Left lung (tissue), 4 donors: ENCODE measurements at regions not wholly inside any gene's neighbourhood (a gene's known extent, or its start where the extent isn't known, plus 50 kb on each side); places are given as distances from the start of the nearest gene placed in this dataset.
"Not testable (repeated sequence)": the region's sequence is repeated elsewhere in the genome, so short reads cannot be mapped to it uniquely, and the experiment has no call there.

Experiments
- ATAC-seq: fragments of 200-7000 bp; cut with Tn5 transposase; one replicate; pipeline ENCODE4 v1.9.1; 2020; ENCODE audit warnings: moderate library complexity
- DNase-seq, 4 donors: peaks; one replicate each; pipeline ENCODE4 v3.0.0-alpha.2; 2013 to 2020
- H3K27ac ChIP-seq, 2 donors: fragments of 200-600 bp; sonication (generic) in 1 of 2; one replicate each; pipeline versions ENCODE4 v1.5.0 to v1.8.0; 2020 to 2021
- H3K27me3 ChIP-seq, 2 donors: fragments of 200-600 bp; sonication (generic) in 1 of 2; one replicate each; pipeline versions ENCODE4 v1.5.0 to v1.8.0; 2020 to 2021
- H3K36me3 ChIP-seq, 2 donors: fragments of 200-600 bp; sonication (generic) in 1 of 2; one replicate each; pipeline versions ENCODE4 v1.5.0 to v1.8.0; 2020 to 2021
- H3K4me1 ChIP-seq, 2 donors: fragments of 200-600 bp; one replicate each; pipeline ENCODE4 v1.8.0; 2021
- H3K4me3 ChIP-seq, 2 donors: fragments of 200-600 bp; sonication (generic) in 1 of 2; one replicate each; pipeline versions ENCODE4 v1.5.0 to v1.8.0; 2020 to 2021; ENCODE audit warnings: mild to moderate bottlenecking in 1 of 2
- H3K9me3 ChIP-seq, 2 donors: fragments of 200-600 bp; sonication (generic) in 1 of 2; one replicate each; pipeline versions ENCODE4 v1.5.0 to v1.8.0; 2020 to 2021
- CTCF ChIP-seq, 2 donors: fragments of 200-600 bp; sonication (generic) in 1 of 2; IDR thresholded peaks; one replicate each; pipeline versions ENCODE4 v1.5.0 to v1.8.0; 2021; ENCODE audit warnings: antibody characterized with exemption in 2 of 2
- intact Hi-C, 2 donors: fragments of 100-400 bp; cut with DNase I; formaldehyde crosslinking; loops; one replicate each; pipeline versions ENCODE4 v1.11.2 to v1.14.2; 2022
- donor health status: DM: no; HTN: yes; CAD: no.
- donor health status: DM: no; HTN: no; CAD: no.

- no peak overlapping the region for H3K4me3 ChIP-seq
- no peak for TF ChIP-seq CTCF (IDR thresholded peaks at IDR 0.05)
- H3K27ac ChIP-seq, result no peak overlapping the region
- DNase-seq (no peak), ATAC-seq (no peak)
- intact Hi-C loops, result no loop called here
- no peaks in the 10 kb centered on the region for H3K36me3 ChIP-seq
- H3K9me3 ChIP-seq, result no peaks in the 10 kb centered on the region
- H3K27me3 ChIP-seq, result no peaks in the 10 kb centered on the region
- no peaks in the 10 kb centered on the region for H3K4me1 ChIP-seq
Measured at GRCh38 chr2:65980531-65980930, 454.4 kb upstream of the MEIS1 start.

- no peak for ATAC-seq
- DNase-seq, result no peak
- intact Hi-C loops, result no loop called here
Measured at GRCh38 chr2:65979446-65979845, 455.5 kb upstream of the MEIS1 start.

DNA sequence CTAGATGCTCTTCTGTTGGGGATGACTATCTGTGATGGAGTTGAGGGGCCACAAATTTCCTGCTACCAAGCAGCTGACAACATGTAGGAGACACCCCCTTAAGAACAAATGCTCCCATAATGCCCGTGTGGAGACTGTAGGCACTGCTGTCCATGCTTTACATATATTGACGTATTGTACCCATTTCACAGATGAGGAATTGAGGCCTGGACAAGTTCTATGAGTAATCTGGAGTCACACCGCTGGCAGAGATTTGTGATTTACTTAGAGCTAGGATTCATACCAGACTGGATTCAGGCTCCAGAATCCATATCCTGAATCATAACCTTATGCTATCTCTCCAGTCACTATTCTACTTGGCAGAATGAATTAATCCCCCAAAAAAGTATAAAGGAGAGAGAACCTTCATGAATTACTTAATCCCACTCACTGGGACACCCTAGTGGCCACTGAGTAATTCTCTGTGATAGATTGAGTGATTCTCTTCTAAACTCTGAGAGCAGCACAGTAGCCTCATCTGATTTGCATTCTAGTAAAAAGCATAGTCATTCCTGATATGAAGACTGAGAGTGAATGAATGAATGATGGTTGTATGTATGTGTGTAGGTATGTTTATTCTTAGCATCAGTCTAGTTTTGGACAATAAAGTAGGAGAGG is 460.7 kb upstream of the MEIS1 start:
- DNase-seq (no peak), ATAC-seq (no peak)
- intact Hi-C loops, result no loop called here
- no peaks in the 10 kb centered on the region for H3K36me3 ChIP-seq
- no peaks in the 10 kb centered on the region for H3K27me3 ChIP-seq
- H3K4me3 ChIP-seq, result no peak overlapping the region
- no peaks in the 10 kb centered on the region for H3K4me1 ChIP-seq
- H3K9me3 ChIP-seq, result no peaks in the 10 kb centered on the region
- no peak overlapping the region for H3K27ac ChIP-seq
- TF ChIP-seq CTCF (IDR thresholded peaks at IDR 0.05), result no peak

More at GRCh38 chr2:65979446-65979845, 455.5 kb upstream of the MEIS1 start:
- Histone ChIP-seq H3K4me1 (no peaks in the 10 kb centered on the region), H3K36me3 (no peaks in the 10 kb centered on the region), H3K27me3 (no peaks in the 10 kb centered on the region), H3K27ac (no peak overlapping the region), H3K9me3 (no peaks in the 10 kb centered on the region), H3K4me3 (no peak overlapping the region)
- no peak for TF ChIP-seq CTCF (IDR thresholded peaks at IDR 0.05)

GRCh38 chr2:65969161-65969560 is 465.8 kb upstream of the MEIS1 start:
- Histone ChIP-seq H3K4me3 (no peak overlapping the region), H3K27me3 (no peaks in the 10 kb centered on the region), H3K4me1 (no peaks in the 10 kb centered on the region), H3K27ac (no peak overlapping the region), H3K9me3 (peaks cover 0 to 3% of the 10 kb centered on the region in 2 donors), H3K36me3 (no peaks in the 10 kb centered on the region)
- TF ChIP-seq CTCF (IDR thresholded peaks at IDR 0.05), result no peak
- no peak for DNase-seq
- no peak for ATAC-seq
- intact Hi-C loops, result no loop called here

GRCh38 chr2:65963303-65963702 is 471.6 kb upstream of the MEIS1 start:
- ATAC-seq, H3K27ac ChIP-seq, H3K9me3 ChIP-seq, H3K27me3 ChIP-seq, H3K4me1 ChIP-seq, H3K36me3 ChIP-seq, H3K4me3 ChIP-seq, intact Hi-C loops, DNase-seq: not testable (repeated sequence)

- H3K9me3 ChIP-seq, result peaks cover 0 to 9% of the 10 kb centered on the region in 2 donors
- ATAC-seq (no peak), DNase-seq (no peak)
- no peak overlapping the region for H3K4me3 ChIP-seq
- no peaks in the 10 kb centered on the region for H3K27me3 ChIP-seq
- intact Hi-C loops, result no loop called here
- TF ChIP-seq CTCF (IDR thresholded peaks at IDR 0.05), result no peak
- H3K27ac ChIP-seq, result no peak overlapping the region
- no peaks in the 10 kb centered on the region for H3K4me1 ChIP-seq
- no peaks in the 10 kb centered on the region for H3K36me3 ChIP-seq
Measured at GRCh38 chr2:65960953-65961352, 474.0 kb upstream of the MEIS1 start.
